ENCODE measurements at regions not wholly inside any gene's neighbourhood (a gene's known extent, or its start where the extent isn't known, plus 50 kb on each side); places are given as distances from the start of the nearest gene placed in this dataset.
"Not testable (repeated sequence)": the region's sequence is repeated elsewhere in the genome, so short reads cannot be mapped to it uniquely, and the experiment has no call there.

DNA sequence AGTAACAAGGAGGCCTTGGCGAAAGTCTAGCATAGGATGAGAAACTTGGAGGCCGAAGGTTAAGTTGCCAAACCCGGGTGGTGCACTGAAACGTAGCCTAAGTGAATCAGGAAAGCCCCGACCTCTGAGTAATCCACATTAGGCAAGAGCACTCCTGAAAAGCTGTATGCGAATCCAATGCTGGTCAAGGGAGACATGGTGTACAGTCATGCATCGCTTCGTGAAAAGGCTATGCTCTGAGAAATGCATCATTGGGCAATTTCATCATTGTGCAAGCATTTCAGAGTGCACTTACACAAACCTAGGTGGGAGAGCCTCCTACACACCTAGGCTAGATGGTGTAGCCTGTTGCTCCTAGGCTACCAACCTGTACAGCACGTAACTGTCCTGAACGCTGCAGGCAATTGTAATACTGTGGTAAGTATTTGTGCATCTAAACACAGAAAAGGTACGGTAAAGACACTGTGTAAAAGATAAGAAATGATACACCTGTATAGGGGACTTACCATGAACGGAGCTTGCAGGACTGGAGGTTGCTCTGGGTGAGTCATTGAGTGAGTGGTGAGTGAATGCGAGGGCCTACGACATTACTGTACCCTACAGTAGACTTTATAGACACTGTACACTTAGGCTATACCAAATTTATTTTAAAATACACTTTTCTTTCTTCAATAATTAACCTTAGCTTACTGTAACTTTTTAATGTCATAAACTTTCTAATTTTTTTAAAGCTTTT, 222.5 kb downstream of the SHQ1 start:
- DNase-seq = no peak

DNA sequence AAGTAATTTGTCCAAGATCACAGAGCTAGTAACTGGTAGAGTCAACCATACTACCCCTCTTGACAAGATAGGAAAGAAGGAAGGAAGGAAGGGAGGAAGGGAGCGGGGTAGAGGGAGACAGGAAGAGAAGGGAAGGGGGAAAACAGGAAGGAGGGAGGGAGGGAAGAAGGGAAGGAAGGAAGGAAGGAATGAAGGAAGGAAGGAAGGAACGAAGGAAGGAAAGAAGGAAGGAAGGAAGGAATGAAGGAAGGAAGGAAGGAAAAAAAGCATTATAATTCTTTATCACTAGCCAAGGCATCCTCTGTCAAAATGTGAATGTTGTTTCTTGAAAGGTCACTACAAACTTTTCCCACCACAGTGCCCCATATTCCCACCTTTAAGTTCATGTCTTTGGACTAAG, 223.6 kb downstream of the SHQ1 start:
- no peak for DNase-seq

GRCh38 chr3:72618739-72619138, 229.5 kb downstream of the SHQ1 start:
- DNase-seq = no peak

GRCh38 chr3:72617424-72618024, 230.7 kb downstream of the SHQ1 start:
- DNase-seq = no peak

DNA sequence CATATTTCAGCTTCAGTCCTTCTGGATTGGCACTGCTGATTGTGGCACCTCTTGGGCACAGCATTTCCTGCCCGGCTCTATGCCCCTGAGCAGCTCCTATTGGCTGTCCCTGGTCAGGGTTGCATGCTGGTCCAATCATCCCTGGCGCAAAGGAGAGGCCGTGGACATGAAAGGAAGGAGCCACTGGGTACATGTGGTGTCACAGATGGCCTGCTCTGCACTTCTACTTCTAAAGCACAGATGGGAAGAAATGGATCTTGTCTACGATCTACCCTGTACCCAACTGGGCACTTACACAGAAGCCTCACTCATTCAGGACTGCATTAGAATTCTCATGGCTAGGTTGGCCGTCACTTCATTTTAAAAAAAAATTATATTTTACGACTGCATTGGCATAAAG, 232.5 kb downstream of the SHQ1 start:
- no peak for DNase-seq

DNA sequence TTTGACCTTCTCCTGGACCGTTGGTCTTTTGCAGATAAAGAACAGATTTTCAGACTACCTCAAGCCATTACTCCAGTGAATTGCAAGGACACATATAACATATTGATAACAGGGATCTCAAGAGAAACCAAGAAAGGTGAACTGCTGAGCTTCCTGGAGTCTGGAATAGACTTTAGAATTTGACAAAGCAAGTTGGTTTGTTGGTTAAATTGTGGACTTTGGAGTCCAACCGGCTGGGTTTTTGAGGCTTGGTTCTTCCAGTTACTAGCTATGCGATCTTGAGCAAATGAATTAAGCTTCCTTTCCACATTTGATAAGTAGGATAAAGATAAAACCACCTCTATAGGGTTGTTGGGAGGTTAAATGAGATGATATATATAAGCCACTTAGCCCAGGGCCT, 233.1 kb downstream of the SHQ1 start:
- DNase-seq = no peak

DNA sequence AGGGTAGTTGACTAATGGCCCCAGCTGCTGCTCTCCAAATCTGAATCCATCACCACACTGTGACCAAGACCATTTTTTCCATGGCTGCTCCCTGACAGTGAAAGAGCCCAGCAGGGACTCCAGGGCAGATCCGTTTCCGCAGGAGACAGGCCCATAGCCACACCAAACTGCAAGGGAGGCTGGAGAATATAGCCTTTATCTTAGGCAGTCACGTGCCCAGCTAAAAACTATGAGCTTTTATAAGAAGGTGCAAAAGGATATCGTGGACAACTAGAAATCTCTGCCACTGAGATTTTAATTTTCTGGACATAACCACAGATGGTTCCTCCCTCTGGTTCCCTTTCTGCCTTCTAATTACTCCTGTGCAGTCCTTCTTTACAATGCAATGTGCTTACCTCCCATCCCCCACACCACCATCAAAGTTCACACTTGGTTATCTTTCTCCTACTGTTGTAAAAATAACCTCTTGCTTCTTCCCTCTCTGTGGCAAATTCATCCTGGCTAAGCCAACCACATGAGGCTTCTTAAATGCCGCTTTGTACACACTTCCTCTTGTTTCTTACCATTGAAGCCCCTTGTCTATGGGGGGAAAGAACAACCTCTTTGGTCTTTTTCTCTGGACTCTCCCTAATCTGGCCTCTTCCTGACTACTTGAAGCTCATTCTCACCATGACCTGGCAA, 233.7 kb downstream of the SHQ1 start:
- DNase-seq = no peak

- DNase-seq = no peak
These were observed 234.4 kb downstream of the SHQ1 start for GRCh38 chr3:72613871-72614270.

- DNase-seq = not testable (repeated sequence)
These were observed 239.1 kb downstream of the SHQ1 start for GRCh38 chr3:72609114-72609513.

DNA sequence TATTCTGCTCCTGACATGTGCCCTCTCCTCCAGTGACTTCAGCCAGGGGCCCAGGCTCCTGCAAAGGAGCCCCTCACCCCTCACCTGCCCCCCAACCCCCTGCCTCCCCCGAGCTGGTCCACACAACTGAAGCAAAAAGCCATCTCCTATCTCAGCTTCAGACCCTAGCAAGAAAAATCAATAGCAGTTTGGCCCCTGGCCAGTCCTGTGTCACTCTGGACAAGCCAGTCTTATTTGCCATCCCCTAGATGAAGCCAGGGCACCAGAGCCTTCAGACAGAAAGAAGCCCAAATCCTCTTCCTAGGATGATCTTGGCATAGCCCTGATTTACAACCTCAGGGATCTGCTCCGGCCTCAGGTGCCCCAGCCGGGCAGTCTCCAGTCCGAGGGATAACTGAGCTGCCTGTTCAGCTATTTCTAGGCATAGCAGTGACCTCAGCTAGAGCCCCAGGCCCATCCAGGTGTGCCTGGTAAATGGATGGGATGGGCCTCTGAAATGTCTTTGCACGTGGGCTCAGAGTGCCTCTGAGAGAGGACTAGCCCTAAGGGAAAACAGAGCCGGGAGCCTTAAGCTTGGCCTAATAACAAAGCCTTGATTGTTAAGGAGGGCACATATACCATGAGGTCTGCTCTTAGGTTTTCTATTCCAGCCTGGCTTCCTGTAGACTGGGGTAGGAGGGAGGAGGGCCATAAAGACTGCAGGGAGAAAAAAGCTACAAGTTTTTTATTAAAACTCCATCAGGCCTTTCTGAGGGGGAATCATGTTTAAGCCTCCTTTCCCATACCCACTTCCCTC, 242.0 kb downstream of the SHQ1 start:
- DNase-seq = no peak

GRCh38 chr3:72604328-72604727, 243.9 kb downstream of the SHQ1 start:
- no peak for DNase-seq

GRCh38 chr3:72601983-72602750, 246.1 kb downstream of the SHQ1 start:
- DNase-seq = no peak

- no peak for DNase-seq
These were observed 247.2 kb downstream of the SHQ1 start for GRCh38 chr3:72601060-72601459.

DNA sequence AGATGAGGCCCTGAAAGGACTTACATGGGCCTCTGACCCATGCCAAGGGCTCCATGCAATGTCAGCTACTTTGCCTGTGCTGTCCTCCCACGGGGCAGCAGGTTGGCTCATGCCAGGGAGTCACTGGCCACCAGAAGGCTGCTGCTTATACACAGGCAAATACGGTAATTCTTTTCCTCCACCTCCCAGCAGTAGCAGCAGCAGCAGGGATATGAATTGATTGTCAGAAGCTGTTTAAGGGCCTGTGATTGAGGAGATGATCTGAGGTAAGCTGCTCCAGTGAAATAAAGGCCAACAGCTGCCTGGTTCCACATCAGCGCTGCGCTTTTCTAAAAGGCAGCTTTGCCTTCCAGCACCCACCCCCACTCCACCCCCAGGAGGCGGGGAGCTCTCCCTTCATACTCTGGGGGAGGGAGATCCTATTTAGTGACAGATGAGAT, 250.5 kb downstream of the SHQ1 start:
- no peak for DNase-seq

DNA sequence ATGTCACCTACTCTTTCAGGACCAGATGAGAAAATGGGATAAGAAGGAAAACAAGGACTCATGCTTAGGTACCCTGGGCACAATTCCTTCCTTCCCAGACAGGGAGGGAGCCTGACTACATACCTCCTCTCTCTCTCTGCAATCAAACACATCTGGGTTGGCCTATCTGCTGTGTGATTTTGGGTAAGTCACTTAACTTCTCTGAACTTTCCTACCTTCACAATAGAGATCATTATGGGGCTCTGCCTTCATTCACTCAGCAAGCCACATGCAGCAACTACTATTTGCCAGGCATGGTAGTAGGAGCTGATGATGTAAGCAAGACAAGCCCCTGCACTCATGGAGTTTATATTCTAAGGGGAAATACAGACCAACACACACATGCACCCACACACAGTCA, 251.2 kb downstream of the SHQ1 start:
- no peak for DNase-seq

- DNase-seq = no peak
These were observed 252.2 kb downstream of the SHQ1 start for GRCh38 chr3:72595927-72596610.

DNA sequence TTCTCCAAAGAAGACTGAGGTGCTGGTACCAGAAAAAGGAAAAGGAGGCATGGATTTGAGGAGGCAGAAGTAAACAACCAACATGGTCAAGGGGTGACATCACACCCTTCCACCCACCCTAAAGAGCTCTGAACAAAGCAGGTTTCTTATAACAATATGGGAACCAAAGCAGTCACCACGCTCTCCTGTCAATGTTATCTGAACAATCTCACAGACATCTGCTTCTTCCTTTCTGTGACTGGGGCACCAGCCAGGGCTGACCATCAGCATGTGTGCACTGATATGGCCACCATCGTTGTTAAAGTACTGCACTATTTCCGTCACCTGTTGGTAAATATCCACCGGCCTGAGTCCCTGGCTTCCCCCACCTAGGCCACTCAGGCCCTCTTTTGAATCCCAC, 252.9 kb downstream of the SHQ1 start:
- DNase-seq = no peak

DNA sequence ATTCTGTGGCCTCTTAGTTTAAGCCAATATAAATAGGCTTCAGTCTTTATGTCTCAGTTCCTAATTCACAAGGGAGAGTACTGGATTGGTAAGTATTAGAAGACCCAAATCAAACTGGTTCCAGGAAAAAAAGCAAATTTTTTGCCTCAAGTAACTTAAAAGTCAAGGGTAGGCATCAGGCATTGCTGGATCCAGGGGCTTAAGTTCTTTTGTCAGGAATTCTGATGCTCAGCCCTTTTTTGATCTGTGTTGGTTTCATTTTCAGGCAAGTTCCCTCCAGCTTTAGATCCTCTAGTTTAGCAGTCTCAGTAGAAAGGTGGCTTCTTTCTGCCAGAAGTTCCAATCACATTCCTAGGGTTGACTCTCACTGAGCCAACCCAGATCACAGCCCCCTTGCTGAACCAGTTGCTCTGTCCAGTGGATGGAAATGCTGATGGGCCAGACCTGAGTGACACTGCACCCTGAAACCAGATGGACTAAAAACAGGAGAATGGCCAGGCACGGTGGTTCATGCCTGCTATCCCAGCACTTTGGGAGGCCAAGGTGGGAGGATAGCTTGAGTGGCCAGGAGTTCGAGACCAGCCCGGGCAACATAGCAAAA, 253.5 kb downstream of the SHQ1 start:
- DNase-seq = no peak

- DNase-seq = no peak
These were observed 254.3 kb downstream of the SHQ1 start for GRCh38 chr3:72593881-72594397.

GRCh38 chr3:72591522-72592421, 256.5 kb downstream of the SHQ1 start:
- no peak for DNase-seq

All from activated naive CD4-positive, alpha-beta T cell treated with Interleukin-2 at 50 U/mL for 16 hours (primary cell).